Transverse colon (tissue), 4 donors: ENCODE measurements at regions not wholly inside any gene's neighbourhood (a gene's known extent, or its start where the extent isn't known, plus 50 kb on each side); places are given as distances from the start of the nearest gene placed in this dataset.

Experiments
- DNase-seq: peaks from one replicate; pipeline ENCODE4 v3.0.0-alpha.2; 2019
- H3K27ac ChIP-seq, 4 donors: fragments of 200-600 bp; sonication (generic); 2 replicates each; pipeline ENCODE4 v1.5.1; 2016 to 2018; ENCODE audit warnings: inconsistent platforms in 4 of 4
- H3K27me3 ChIP-seq: fragments of 200-600 bp; sonication (generic); 2 replicates; pipeline ENCODE4 v1.5.1; 2017; ENCODE audit warnings: inconsistent platforms
- H3K36me3 ChIP-seq, 4 donors: fragments of 200-600 bp; sonication (generic); 2 replicates each; pipeline ENCODE4 v1.5.1; 2017 to 2019; ENCODE audit warnings: inconsistent platforms in 4 of 4
- H3K4me1 ChIP-seq, 4 donors: fragments of 200-600 bp; sonication (generic); 2 replicates each; pipeline ENCODE4 v1.5.1; 2017 to 2020; ENCODE audit warnings: inconsistent platforms in 4 of 4
- H3K4me3 ChIP-seq, 4 donors: fragments of 200-600 bp; sonication (generic); 1 replicate in 1 of 4; 2 replicates in 3 of 4; pipeline versions ENCODE4 v1.5.1 to v1.6.1; 2017 to 2019; ENCODE audit warnings: inconsistent platforms in 4 of 4
- H3K9me3 ChIP-seq, 2 donors: fragments of 200-600 bp; sonication (generic); 2 replicates each; pipeline ENCODE4 v1.5.1; 2017 to 2019; ENCODE audit warnings: inconsistent platforms in 2 of 2
- CTCF ChIP-seq, 5 experiments: fragments of 200-600 bp in 3 of 5; fragments of 450-650 bp in 2 of 5; sonication (generic) in 3 of 5; IDR thresholded peaks; 1 replicate in 2 of 5; 2 replicates in 3 of 5; pipeline ENCODE4 v1.5.1; 2016 to 2017; ENCODE audit warnings: antibody characterized with exemption in 5 of 5, inconsistent platforms in 3 of 5, mild to moderate bottlenecking in 2 of 5, moderate library complexity in 1 of 5
- EP300 ChIP-seq: sonication (generic); formaldehyde crosslinking; IDR thresholded peaks from one replicate; pipeline ENCODE4 v1.6.1; 2017; ENCODE audit warnings: antibody characterized with exemption, low read depth
- POLR2A ChIP-seq: fragments of 450-650 bp; IDR thresholded peaks from one replicate; pipeline ENCODE4 v1.6.1; 2016; ENCODE audit warnings: antibody characterized with exemption, mild to moderate bottlenecking, moderate library complexity
- POLR2AphosphoS5 ChIP-seq, 3 donors: sonication (generic); formaldehyde crosslinking; IDR thresholded peaks; one replicate each; pipeline ENCODE4 v1.6.1; 2016; ENCODE audit warnings: antibody characterized with exemption in 3 of 3
- WGBS, 2 donors: methylation state at CpG; one replicate each; pipeline ENCODE4 v1.1.5; 2018; ENCODE audit warnings: low coverage in 1 of 2; 5-methylcytosine and 5-hydroxymethylcytosine counted together
- in situ Hi-C, 4 donors: fragments of 200-750 bp; cut with MboI; loops; one replicate each; pipeline versions ENCODE4 v1.15.0 to v1.15.1; 2017; ENCODE audit warnings: low sequenced_read_pairs in 3 of 4, low pct_ligation_motif_present in 1 of 4, low pct_unique_long_range_greater_than_20kb in 1 of 4
- intact Hi-C: fragments of 100-400 bp; cut with DNase I; formaldehyde crosslinking; loops from one replicate; pipeline ENCODE4 v1.15.1; 2023; ENCODE audit warnings: low total_unique reads

- no peaks in the 10 kb centered on the region for H3K27me3 ChIP-seq
- intact Hi-C loops (no loop called here), in situ Hi-C loops (loop anchor here in 3 of 4 donors (25.0 kb wide), 1 partner anchor 789 kb away; no protein-coding TSS in a partner anchor)
- no peaks in the 10 kb centered on the region for H3K4me1 ChIP-seq
- TF ChIP-seq POLR2AphosphoS5 (IDR thresholded peaks at IDR 0.05), result no peak
- TF ChIP-seq CTCF (IDR thresholded peaks at IDR 0.05), result no peak
- TF ChIP-seq POLR2A, result no peak
- TF ChIP-seq EP300, result no peak
- no peak overlapping the region for H3K4me3 ChIP-seq
- no peak overlapping the region for H3K27ac ChIP-seq
- no peaks in the 10 kb centered on the region for H3K9me3 ChIP-seq
- no peaks in the 10 kb centered on the region for H3K36me3 ChIP-seq
- 51 to 90% methylated on average over 3 of the region's 3 CpGs for WGBS, 2 donors
- no peak for DNase-seq
Observed at GRCh38 chr3:19073341-19074105, 74.8 kb upstream of the KCNH8 start.

- TF ChIP-seq POLR2A (no peak), POLR2AphosphoS5 (IDR thresholded peaks at IDR 0.05) (no peak), CTCF (IDR thresholded peaks at IDR 0.05) (no peak), EP300 (no peak)
- Histone ChIP-seq H3K27me3 (no peaks in the 10 kb centered on the region), H3K36me3 (no peaks in the 10 kb centered on the region), H3K4me1 (no peaks in the 10 kb centered on the region), H3K9me3 (no peaks in the 10 kb centered on the region), H3K27ac (no peak overlapping the region), H3K4me3 (no peak overlapping the region)
- intact Hi-C loops (no loop called here), in situ Hi-C loops (loop anchor here in 3 of 4 donors (25.0 kb wide), 1 partner anchor 792 kb away; no protein-coding TSS in a partner anchor)
- DNase-seq, result no peak
- 84 to 89% methylated on average over 1 of the region's 1 CpG for WGBS, 2 donors
Observed at GRCh38 chr3:19070325-19070724, 78.0 kb upstream of the KCNH8 start.

DNA sequence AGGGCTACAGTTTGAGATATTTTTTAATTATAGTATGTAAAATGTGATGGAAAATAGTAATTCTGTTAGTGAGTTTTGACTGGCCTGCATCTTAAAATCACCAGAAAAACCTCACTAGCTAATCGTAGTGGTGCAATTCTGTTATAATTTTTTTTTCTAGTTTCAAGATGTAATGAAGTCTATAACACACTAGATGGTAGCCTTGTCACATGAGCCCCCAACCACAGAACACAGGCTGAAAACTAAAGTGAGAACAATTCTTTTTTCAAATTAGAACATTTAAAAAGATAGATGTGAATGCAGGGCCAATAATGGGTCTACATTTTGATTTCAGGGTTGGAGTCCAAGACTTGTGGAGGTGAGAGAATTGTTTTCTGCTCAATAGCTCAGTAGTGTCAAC, 83.3 kb upstream of the KCNH8 start:
- H3K9me3 ChIP-seq, result no peaks in the 10 kb centered on the region
- no peak overlapping the region for H3K4me3 ChIP-seq
- no peak for DNase-seq
- WGBS, 2 donors, result 9 to 14% methylated on average over 1 of the region's 1 CpG
- peak in 4 of 5 experiments; percentile 21 to 38 (median 30) for TF ChIP-seq CTCF (IDR thresholded peaks at IDR 0.05)
- no peak for TF ChIP-seq EP300
- H3K4me1 ChIP-seq, result no peaks in the 10 kb centered on the region
- in situ Hi-C loops, result loop anchor here in 3 of 4 donors (25.0 kb wide), 1 partner anchor 797 kb away; no protein-coding TSS in a partner anchor
- intact Hi-C loops, result no loop called here
- no peaks in the 10 kb centered on the region for H3K36me3 ChIP-seq
- H3K27me3 ChIP-seq, result no peaks in the 10 kb centered on the region
- H3K27ac ChIP-seq, result no peak overlapping the region

GRCh38 chr3:19063936-19064335, 84.4 kb upstream of the KCNH8 start:
- in situ Hi-C loops, result loop anchor here in 3 of 4 donors (25.0 kb wide), 1 partner anchor 798 kb away; no protein-coding TSS in a partner anchor
- no peak for DNase-seq
- Histone ChIP-seq H3K4me1 (no peaks in the 10 kb centered on the region), H3K36me3 (no peaks in the 10 kb centered on the region), H3K4me3 (no peak overlapping the region), H3K9me3 (no peaks in the 10 kb centered on the region), H3K27me3 (no peaks in the 10 kb centered on the region), H3K27ac (no peak overlapping the region)
- TF ChIP-seq POLR2A (no peak), EP300 (no peak), POLR2AphosphoS5 (IDR thresholded peaks at IDR 0.05) (no peak), CTCF (IDR thresholded peaks at IDR 0.05) (no peak)
- intact Hi-C loops, result loop anchor here (5.0 kb wide), 1 partner anchor 253 kb away; no protein-coding TSS in a partner anchor
- 72 to 80% methylated on average over 5 of the region's 5 CpGs for WGBS, 2 donors
